GM18508 (cell line): ENCODE measurements at regions not wholly inside any gene's neighbourhood (a gene's known extent, or its start where the extent isn't known, plus 50 kb on each side); places are given as distances from the start of the nearest gene placed in this dataset.

ENCODE experiments used
- ATAC-seq: cut with Tn5 transposase; IDR thresholded peaks from one replicate; pipeline ENCODE4 v1.9.1; 2021; ENCODE audit warnings: moderate number of reproducible peaks; ENCODE audit not compliant: insufficient read depth, unreplicated experiment

DNA sequence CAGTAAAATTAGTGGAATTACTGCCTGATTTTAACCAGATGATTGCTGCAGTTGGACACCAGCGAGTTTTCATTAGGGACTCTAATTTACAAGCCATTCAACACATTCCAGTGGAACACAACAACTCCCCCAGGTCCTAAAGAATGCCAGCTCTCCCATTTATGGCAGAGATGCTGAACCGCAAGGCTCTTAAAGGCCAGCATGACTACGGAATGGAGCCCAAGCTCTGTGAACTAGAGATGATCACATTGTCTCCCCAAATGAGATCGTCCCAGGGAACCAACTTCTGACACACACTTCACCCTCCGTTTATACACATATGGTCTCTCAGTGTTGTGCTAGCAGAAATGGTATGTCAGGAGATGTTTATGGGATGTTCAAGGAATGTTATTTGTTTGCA lies 446.2 kb upstream of the NR2F2 start:
- ATAC-seq: no peak

DNA sequence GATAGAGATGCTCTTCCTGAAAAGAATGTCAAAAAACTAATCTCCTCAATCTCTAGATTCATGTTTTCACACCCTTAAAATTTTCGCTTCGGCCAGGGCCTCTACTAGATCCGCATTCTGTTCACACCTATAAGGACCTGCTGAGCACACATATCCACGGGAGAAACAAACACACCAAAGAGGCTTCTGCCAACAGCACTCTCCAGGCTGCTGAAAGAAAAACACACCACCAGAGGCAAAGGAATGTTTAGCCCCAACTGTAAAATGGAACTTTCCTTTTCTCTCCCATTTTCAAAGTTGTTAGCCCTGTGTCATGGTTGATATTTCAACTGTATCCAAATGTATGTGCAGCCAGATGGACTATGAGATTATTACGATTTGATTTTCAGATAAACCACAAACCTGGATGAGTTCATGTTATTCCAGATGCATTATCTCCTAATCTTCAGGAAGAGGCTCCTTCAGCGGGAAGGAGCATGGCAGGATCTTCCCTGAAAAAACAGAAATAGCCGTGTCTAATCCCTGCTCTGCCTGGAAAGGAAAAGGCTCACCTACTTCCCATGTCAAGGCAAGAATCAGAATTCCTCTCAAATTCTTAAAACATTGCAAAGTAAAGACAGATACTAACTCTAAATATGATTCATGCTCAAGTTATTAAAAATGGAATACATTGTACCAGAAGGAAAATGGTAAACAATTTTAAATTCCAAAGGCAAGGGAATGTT lies 442.7 kb upstream of the NR2F2 start:
- ATAC-seq: no peak

DNA sequence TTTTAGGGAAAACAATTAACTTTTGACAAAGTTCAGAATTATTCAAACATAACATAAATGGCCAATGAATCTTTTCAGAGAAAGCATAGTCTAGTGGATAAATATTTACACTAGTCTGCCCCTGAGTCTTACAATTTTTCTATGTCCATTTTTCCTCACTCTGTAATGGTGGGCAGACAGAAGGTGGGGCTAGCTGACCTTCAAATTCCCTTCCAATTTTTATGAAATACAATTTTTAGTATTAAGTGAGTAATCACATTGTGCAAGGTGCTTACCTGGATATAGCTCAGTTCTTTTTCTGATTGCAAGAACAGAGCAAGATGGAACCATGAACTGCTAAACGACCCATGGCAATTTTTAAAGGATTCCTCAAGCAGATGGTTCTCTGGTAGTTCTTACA lies 441.7 kb upstream of the NR2F2 start:
- ATAC-seq: no peak

DNA sequence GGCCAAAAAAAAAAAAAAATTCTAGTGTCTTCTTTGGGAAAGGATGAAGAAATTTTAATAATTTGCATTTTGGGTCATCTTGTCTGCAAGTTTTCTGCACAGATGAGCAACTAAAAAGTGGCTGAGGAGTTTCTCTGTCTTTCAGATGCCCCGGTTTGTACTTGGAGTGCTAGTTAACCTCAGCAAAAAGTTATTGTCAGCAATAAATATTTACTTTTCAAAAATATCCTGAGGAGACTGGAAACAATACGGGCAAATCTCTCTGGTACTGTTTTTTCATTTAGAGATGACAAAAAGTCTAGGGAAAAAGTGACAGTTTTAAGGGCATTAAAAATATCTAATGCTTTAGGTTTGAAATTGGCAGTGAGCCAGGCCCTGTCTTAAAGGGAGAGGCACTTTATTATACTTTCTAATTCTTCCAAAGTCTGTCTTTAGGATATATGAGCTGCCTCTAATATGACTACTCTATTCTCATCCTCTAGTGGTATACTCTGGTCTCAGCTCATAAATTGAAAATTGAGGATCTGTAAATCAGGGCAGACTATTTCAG lies 436.0 kb upstream of the NR2F2 start:
- no peak for ATAC-seq

DNA sequence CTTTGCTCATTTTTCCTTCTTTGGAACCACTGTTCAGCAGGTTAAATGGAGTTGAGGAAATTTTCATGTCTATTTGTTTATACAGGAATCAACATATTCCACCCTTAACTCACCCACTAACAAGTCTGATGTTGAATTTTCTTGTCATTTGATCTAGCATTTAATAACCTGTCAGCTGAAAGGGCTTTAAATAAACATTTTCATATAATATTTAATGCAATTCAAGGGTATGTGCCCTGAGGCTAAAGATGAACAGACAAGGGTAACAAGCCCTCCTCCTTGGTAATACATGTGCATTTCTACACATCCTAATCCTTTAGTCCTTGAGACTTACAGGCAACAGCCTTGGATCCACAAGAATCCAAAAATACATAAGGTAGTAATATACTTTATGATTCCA lies 435.0 kb upstream of the NR2F2 start:
- ATAC-seq: no peak

DNA sequence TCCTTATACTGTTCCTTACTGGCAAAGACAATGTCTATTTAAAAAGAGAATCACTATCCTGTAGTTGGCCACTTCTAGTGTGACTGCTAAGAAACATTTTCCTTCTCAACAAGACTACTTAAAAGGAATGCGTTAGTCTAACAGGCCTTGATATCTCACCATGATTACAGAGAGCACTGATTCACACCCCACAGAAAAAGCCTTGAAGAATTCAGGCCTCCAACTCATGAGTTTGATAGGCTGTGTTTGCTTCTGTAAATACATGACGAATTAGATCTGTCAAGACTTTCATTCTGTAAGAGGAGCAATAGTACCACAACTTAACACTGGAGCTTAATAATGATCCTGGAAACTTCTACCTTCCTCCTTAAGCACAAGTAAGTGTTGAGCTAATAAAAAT lies 432.8 kb upstream of the NR2F2 start:
- no peak for ATAC-seq

DNA sequence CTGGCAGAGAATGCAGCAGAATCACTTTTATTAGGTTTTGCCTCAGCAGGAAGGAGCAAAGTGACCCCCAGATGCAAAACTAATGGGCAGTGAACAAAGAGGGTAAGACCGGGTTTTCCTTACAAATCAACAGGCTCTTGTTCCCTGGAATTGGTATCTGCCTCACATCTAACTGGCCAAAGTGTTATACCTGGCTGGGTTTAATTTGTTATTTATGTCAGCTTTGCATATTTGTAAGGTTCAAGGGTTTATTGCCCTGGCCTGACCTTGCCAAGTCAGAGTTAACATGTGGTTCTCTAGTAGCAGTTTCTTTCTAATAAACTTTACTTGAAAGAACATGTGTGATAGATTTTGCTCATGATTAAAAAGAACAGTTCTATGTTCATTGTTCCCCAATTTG lies 431.7 kb upstream of the NR2F2 start:
- no peak for ATAC-seq

DNA sequence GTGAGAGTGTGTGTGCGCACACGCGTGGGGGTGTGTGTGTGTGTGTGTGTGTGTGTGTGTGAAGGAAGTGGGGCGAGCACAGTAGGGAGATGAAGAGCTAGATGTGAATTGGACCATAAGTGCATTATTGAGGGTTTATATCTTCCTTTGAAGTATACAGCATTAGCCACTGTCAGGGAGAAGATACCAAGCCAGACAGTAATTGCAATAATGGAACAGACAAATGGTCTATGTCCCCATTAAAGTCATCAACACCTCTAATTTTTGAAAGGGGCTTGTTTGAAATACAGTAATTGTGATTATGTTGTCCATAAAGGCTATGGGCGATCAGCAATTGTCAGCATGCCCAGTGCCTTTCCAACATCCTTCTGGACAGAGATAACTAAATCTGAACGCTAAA lies 429.2 kb upstream of the NR2F2 start:
- no peak for ATAC-seq

DNA sequence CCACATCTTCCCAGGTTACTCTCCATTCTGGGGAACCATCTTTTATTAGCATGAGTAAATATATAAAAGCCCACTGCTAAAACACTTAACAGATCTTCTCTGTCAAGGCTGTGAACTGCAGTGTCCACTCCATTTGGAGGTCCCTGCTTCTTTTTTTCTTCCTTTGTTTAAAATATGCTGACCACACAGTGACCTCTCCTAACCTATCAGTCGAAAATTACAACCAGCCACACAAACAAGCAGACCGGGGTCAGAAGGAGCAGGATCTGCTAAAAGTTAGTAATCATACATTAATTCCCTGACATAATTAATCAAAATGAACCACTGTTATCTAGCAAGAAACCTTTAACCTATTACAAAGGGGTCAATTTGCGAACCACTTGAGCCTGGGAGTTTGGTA lies 427.9 kb upstream of the NR2F2 start:
- no peak for ATAC-seq

DNA sequence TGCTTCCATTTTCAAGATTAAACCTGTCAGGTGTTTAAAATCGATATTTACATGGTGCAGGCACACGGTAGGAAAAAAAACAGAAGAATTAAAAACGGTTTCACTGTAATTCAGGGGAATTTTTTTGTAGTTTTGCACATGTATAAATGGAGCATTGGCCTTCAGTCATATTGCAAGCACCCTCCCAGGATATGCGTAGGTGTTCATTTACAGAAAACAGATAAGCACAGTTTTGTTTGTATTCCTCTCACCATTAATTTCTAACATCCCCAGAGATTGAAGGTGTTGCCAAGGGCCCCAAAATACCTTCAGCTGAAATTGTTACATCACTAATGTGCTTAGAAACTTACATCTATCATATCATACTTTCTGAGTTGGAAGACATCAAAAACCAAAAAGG lies 427.1 kb upstream of the NR2F2 start:
- no peak for ATAC-seq

DNA sequence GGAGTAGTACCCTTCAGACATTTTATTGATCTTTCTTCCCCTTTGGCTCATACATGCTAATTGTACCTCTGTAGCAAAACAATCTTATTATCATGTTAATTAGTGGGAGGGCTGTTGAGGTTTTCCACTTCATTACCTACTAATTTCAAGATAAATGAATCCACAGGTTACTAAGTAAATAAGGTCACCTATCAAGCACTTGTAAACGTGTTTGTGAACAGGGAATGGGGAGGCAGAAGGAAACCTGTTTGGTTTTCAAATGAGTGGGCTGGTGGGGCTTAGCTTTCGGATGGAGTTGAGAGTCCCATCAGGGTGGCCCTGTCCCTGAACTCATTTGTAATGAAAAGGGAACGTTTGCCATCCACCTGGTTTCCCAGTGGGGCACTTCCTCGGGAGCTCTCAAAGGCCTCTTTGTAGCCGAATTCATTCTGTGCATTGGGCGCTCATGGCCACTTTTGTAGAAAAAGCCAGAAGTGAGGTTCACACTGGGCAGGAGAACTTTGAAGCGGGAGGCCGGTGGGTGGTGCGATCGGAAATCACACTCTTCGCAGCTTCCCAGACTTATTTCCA lies 419.8 kb upstream of the NR2F2 start:
- no peak for ATAC-seq

DNA sequence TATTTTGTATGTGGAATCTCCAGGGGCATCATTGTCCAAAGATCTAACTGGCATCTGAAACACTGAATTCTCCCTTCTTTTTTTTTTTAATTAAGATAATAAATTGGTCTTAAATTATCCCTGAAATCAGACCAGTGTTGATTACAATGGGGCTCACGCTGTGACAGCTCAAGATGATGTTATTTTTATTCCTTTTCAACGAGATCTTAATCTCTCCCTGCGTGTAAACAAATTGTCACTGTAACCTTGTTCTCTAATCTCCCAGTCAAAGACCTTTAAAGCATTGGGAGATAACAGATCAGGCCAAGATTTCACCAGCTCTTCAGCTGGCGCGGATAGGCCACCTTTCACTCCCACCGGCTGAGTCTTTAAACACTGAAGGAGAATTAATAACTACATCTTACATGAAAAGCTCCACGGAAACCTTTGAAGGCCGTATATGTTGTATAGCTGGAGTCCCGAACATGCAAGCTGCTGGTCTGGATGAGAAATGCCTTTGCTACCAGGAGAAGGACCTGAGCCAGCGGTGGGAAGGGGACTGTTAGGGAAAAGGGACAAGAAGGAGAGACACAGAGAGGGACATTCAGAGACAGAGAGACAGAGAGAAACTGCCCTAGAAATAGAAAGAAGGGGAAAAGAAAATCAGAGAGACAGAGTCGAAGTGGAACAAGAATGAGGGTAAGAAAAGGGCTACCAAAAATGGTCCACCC lies 418.8 kb upstream of the NR2F2 start:
- no peak for ATAC-seq

DNA sequence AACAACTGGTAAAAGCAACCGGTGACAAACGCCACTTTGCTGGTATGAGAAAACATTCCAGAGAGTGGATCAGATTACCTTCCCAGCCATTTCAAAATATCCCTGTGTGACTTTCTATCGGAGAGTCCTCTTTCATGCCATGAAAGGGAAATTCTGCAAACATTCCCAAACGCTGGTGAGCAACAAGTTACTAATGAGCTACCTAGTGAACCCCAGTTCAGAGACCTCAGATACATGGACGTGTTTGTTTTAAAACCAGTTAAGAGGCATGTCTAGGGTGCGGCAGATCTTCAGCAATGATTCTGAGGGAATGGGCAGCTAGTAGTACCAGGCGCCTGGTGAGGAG lies 418.2 kb upstream of the NR2F2 start:
- no peak for ATAC-seq

DNA sequence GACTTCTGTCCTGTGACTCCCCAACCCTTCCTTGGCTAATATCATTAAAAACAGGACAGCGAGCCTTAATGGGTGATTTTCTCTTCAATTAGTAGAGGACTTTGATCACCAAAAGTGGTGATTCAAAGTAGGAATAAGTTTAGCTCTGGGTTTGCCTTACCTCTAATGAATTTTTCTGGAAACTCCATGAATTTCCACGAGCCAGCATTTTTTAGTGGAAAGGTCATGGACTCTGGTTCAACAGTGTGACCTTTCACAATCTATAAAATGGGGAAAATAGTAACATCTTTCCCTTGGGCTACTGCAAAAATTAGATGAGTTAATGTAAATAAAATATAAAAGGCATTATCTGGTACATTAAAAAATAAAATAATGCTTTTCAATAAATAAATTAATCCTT lies 417.8 kb upstream of the NR2F2 start:
- ATAC-seq: no peak

DNA sequence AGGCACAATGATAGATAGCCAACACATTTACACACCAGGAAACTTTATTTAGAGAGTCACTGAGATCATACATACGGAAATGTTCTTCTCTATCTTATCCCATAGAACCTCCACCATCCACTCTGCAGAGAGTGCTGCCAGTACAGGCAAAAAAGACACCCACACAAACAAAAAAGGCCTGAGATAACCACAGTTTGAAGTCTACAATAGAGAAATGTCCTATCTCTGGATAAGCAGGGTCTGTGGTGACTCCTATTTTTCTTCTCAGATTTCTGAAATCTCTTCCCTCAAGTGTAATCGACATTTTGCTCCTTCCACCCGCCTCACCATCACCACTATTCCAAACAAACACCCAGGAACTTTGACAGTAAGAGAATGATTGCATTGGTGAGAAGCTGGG lies 413.9 kb upstream of the NR2F2 start:
- no peak for ATAC-seq

DNA sequence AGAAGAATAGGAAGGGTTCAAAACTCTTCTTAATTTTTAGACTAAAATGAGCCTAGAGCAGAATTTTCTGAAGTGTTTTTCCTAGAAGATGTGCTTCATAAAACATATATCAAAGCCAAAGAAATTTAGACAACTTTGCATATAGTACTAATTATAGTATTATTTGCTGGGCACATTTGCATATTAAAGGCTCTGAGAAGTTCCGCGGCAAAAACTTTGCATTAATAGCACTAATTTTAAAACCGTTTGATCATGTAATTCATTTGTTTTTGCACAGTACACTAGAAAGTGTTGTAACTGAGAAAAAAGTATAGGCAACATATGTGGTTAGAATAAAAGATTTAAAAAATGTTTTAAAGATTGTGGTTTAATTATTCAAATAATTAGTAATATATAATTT lies 412.0 kb upstream of the NR2F2 start:
- no peak for ATAC-seq

DNA sequence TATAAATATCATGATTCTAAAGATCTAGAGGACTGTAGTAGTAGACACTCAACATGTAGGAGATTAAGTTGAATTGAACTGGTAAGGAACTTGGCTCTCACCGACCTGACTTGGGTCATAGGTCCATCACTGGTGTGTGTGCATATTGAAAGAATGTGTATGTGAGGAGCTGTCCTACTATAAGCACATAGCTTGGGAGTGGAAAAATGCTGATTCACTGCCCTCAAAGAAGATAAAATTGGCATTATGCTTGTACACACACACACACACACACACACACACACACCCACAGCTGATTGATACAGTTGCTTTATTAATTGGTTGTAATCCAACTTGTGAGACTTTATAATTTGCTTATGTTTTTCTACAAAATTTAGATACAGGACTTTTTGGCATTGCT lies 411.0 kb upstream of the NR2F2 start:
- no peak for ATAC-seq

DNA sequence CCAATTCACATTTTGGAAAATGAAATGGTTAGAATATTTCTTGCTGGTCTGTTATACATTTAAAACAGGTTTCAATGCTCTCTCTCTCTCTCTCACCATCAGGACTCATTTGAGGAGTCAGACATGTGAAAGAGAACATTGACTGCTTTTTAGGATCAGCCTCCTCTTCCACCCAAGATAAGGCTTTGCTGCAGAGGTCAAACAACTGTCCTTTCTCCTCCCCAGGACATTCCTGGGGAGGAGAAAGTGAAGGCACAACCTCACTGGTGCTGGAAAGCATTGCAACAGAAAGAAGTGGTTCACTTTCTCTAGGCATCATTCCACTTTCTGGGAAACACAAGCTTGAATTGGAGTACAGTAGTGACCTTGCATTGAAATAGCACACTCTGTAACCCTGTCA lies 409.1 kb upstream of the NR2F2 start:
- no peak for ATAC-seq

DNA sequence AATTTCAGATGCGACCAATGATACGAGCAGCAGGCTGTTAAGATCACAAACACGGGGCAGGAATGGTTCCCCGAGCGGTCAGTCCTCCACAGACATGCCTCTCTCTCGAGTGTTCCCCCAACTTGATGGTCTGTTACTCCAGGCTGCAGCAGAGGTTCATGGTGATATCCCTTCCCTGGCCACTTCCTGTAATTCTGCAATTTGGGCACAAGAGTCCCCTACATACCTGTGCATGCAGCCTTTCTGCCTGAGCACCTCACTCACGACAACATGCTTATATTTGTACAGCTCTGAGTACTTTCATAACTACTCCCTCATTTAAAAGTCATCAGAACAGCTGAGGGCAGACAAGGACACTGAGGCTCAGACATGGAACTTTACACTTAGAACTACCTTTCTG lies 408.1 kb upstream of the NR2F2 start:
- ATAC-seq: peak; percentile 79

DNA sequence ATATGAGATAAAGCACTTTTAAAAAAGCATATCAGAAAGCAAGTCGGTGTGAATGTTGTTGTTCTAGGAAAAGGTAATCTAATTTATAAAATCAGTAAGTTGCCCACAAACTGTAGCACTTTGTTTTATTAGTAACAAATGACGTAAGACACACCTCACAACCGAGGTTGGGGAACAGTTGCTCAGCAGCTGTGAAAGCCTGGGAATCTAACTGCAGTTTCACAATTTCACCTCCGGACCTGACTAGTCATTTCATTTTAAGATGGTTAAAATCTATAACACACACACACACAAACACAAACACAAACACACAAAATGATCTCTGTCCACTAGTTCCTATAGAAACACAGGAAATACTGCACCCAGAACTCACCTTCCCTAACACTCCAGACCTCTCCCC lies 406.7 kb upstream of the NR2F2 start:
- no peak for ATAC-seq

DNA sequence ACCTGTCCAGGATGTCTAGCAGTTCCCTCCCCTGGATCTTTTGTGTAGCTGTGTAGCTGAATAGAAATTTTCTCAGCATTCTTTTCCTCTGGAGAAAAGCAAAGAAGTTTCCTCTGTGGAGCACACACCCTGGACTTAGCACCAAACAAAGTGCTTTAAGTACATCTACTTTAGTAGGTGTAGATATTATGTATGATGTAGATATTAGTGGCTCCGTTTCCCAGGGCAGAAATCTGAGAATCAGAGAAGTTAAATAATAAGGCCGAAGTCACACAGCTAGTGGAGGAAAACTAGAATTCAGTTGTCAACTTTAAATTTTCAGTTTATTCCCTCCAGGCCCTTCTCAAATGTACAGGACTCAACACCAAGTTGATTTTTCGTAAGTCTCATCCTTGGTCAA lies 401.7 kb upstream of the NR2F2 start:
- no peak for ATAC-seq
